ENCODE measurements at regions not wholly inside any gene's neighbourhood (a gene's known extent, or its start where the extent isn't known, plus 50 kb on each side); places are given as distances from the start of the nearest gene placed in this dataset.
"Not testable (repeated sequence)": the region's sequence is repeated elsewhere in the genome, so short reads cannot be mapped to it uniquely, and the experiment has no call there.

- H3K4me1 ChIP-seq (ENCODE audit: insufficient read depth, low read length, poor library complexity, severe bottlenecking); H2AFZ ChIP-seq (ENCODE audit: low read length); H3K36me3 ChIP-seq (ENCODE audit: insufficient read depth, low read length); H3K9me2 ChIP-seq (ENCODE audit: insufficient read depth, low read length); H3K27ac ChIP-seq (ENCODE audit: low read depth, low read length, poor library complexity, severe bottlenecking); H3K79me2 ChIP-seq (ENCODE audit: insufficient read depth, low read depth, low read length); BruUV-seq (replicated peaks); H3K4me2 ChIP-seq (ENCODE audit: low read length); H3K4me3 ChIP-seq (ENCODE audit: low read depth, low read length, poor library complexity, severe bottlenecking); H4K20me1 ChIP-seq (ENCODE audit: insufficient read depth, low read length); H3K9me3 ChIP-seq (ENCODE audit: low read length); intact Hi-C loops (cut with micrococcal nuclease; ENCODE audit: unreplicated experiment); DNase-seq (ENCODE audit: low spot score): not testable (repeated sequence)
- POLR2A ChIA-PET, result interaction anchor here (0.6 kb wide), 1 partner anchor 823 kb away, joined by 6 read pairs; no protein-coding TSS in a partner anchor
- CTCF ChIA-PET (ENCODE audit: unreplicated experiment), result interaction anchor here (0.6 kb wide), 1 partner anchor 627 kb away, joined by 4 read pairs; no protein-coding TSS in a partner anchor
Measured at GRCh38 chr12:76292891-76293290, 55.3 kb downstream of the BBS10 start.

GRCh38 chr12:76292305-76292704 lies 55.9 kb downstream of the BBS10 start:
- H3K79me2 ChIP-seq (ENCODE audit: insufficient read depth, low read depth, low read length); CTCF ChIA-PET (ENCODE audit: unreplicated experiment); H4K20me1 ChIP-seq (ENCODE audit: insufficient read depth, low read length); H3K9me3 ChIP-seq (ENCODE audit: low read length); H3K4me2 ChIP-seq (ENCODE audit: low read length); H3K9me2 ChIP-seq (ENCODE audit: insufficient read depth, low read length); H2AFZ ChIP-seq (ENCODE audit: low read length); H3K4me3 ChIP-seq (ENCODE audit: low read depth, low read length, poor library complexity, severe bottlenecking); H3K4me1 ChIP-seq (ENCODE audit: insufficient read depth, low read length, poor library complexity, severe bottlenecking); H3K27ac ChIP-seq (ENCODE audit: low read depth, low read length, poor library complexity, severe bottlenecking); POLR2A ChIA-PET; H3K36me3 ChIP-seq (ENCODE audit: insufficient read depth, low read length); BruUV-seq (replicated peaks); DNase-seq (ENCODE audit: low spot score); intact Hi-C loops (cut with micrococcal nuclease; ENCODE audit: unreplicated experiment): not testable (repeated sequence)

GRCh38 chr12:76290963-76291859 lies 57.0 kb downstream of the BBS10 start:
- no peak for DNase-seq (ENCODE audit: low spot score)
- Histone ChIP-seq H3K4me3 (ENCODE audit: low read depth, low read length, poor library complexity, severe bottlenecking) (no peak overlapping the region), H3K9me3 (ENCODE audit: low read length) (no peaks in the 10 kb centered on the region), H3K4me1 (ENCODE audit: insufficient read depth, low read length, poor library complexity, severe bottlenecking) (no peaks in the 10 kb centered on the region), H3K27ac (ENCODE audit: low read depth, low read length, poor library complexity, severe bottlenecking) (no peak overlapping the region), H4K20me1 (ENCODE audit: insufficient read depth, low read length) (no peaks in the 10 kb centered on the region), H2AFZ (ENCODE audit: low read length) (no peak overlapping the region), H3K79me2 (ENCODE audit: insufficient read depth, low read depth, low read length) (no peaks in the 10 kb centered on the region), H3K4me2 (ENCODE audit: low read length) (no peak overlapping the region), H3K9me2 (ENCODE audit: insufficient read depth, low read length) (no peaks in the 10 kb centered on the region), H3K36me3 (ENCODE audit: insufficient read depth, low read length) (no peaks in the 10 kb centered on the region)
- BruUV-seq (replicated peaks), result no TSS peak
- intact Hi-C loops (cut with micrococcal nuclease; ENCODE audit: unreplicated experiment), result no loop called here
- ChIA-PET POLR2A (no interaction called here), CTCF (ENCODE audit: unreplicated experiment) (no interaction called here)
- TF ChIP-seq EZH2phosphoT487 (IDR thresholded peaks at IDR 0.05; ENCODE audit: borderline replicate concordance, low read depth, low read length) (no peak), CTCF (conservative IDR thresholded peaks at IDR 0.05; ENCODE audit: low read length) (no peak)

Data from OCI-LY7 (cell line).